Neural progenitor cell (in vitro differentiated cells): ENCODE measurements at regions not wholly inside any gene's neighbourhood (a gene's known extent, or its start where the extent isn't known, plus 50 kb on each side); places are given as distances from the start of the nearest gene placed in this dataset.

Experiments
- EZH2phosphoT487 ChIP-seq: fragments of 200-600 bp; sonication (generic); IDR thresholded peaks from 2 replicates; pipeline ENCODE4 v1.6.1; 2017; ENCODE audit warnings: antibody characterized with exemption
- TF ChIP-seq, protein P1 (sequence below): fragments of 200-600 bp; sonication (generic); IDR thresholded peaks from 2 replicates; pipeline ENCODE4 v1.5.1; 2017; ENCODE audit warnings: antibody characterized with exemption, mild to moderate bottlenecking

DNA sequence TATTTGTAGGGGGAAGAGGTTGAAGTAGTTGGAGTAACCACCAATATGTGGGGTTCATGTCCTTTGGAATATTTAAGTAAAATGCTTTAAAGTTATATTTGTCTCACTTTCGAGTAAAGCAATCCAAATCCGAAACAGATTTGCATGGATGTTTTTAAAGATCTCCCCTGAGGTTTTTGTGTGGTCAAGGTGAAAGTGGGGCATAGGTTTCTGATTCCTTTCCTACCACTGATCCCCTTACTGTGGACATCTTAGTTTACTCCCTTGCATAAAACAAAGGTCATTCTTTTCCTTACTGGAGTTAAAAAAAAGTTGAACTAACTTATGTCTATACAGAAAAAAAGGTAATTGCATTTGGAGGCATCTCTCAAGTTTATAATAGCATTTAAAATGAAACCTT is 71.9 kb upstream of the PHOX2B start:
- TF ChIP-seq, protein P1, sequence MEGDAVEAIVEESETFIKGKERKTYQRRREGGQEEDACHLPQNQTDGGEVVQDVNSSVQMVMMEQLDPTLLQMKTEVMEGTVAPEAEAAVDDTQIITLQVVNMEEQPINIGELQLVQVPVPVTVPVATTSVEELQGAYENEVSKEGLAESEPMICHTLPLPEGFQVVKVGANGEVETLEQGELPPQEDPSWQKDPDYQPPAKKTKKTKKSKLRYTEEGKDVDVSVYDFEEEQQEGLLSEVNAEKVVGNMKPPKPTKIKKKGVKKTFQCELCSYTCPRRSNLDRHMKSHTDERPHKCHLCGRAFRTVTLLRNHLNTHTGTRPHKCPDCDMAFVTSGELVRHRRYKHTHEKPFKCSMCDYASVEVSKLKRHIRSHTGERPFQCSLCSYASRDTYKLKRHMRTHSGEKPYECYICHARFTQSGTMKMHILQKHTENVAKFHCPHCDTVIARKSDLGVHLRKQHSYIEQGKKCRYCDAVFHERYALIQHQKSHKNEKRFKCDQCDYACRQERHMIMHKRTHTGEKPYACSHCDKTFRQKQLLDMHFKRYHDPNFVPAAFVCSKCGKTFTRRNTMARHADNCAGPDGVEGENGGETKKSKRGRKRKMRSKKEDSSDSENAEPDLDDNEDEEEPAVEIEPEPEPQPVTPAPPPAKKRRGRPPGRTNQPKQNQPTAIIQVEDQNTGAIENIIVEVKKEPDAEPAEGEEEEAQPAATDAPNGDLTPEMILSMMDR: no peak
- no peak for TF ChIP-seq EZH2phosphoT487
